Thyroid gland (tissue), 4 donors: ENCODE measurements at regions not wholly inside any gene's neighbourhood (a gene's known extent, or its start where the extent isn't known, plus 50 kb on each side); places are given as distances from the start of the nearest gene placed in this dataset.

ENCODE experiments used
- DNase-seq, 2 donors: peaks; one replicate each; pipeline ENCODE4 v3.0.0-alpha.2; 2019
- H3K27ac ChIP-seq, 3 donors: fragments of 200-600 bp; sonication (generic); 1 replicate in 2 of 3; 2 replicates in 1 of 3; pipeline ENCODE4 v1.5.1; 2016 to 2019; ENCODE audit warnings: mild to moderate bottlenecking in 1 of 3, moderate library complexity in 1 of 3
- H3K27me3 ChIP-seq: fragments of 200-600 bp; sonication (generic); one replicate; pipeline ENCODE4 v1.5.1; 2019
- H3K36me3 ChIP-seq, 2 donors: fragments of 200-600 bp; sonication (generic); one replicate each; pipeline ENCODE4 v1.5.1; 2016 to 2019
- H3K4me1 ChIP-seq, 2 donors: fragments of 200-600 bp; sonication (generic); one replicate each; pipeline ENCODE4 v1.5.1; 2017 to 2019
- H3K4me3 ChIP-seq, 3 donors: fragments of 200-600 bp; sonication (generic); replicated peaks in 1 of 3; 1 replicate in 2 of 3; 2 replicates in 1 of 3; pipeline ENCODE4 v1.5.1; 2016; ENCODE audit warnings: mild to moderate bottlenecking in 1 of 3
- H3K9me3 ChIP-seq: fragments of 200-600 bp; sonication (generic); one replicate; pipeline ENCODE4 v1.5.1; 2017
- POLR2A ChIP-seq, 2 donors: fragments of 450-650 bp; IDR thresholded peaks; one replicate each; pipeline ENCODE4 v1.6.1; 2017; ENCODE audit warnings: antibody characterized with exemption in 2 of 2, mild to moderate bottlenecking in 2 of 2, moderate library complexity in 1 of 2
- WGBS, 2 donors: methylation state at CpG; one replicate each; pipeline ENCODE4 v1.1.5; 2017; 5-methylcytosine and 5-hydroxymethylcytosine counted together
- intact Hi-C: fragments of 100-400 bp; cut with DNase I; formaldehyde crosslinking; loops from one replicate; pipeline ENCODE4 v1.15.1; 2023
- TF ChIP-seq, protein P1 (sequence below), 6 experiments: fragments of 200-600 bp in 3 of 6; fragments of 450-650 bp in 3 of 6; sonication (generic) in 3 of 6; IDR thresholded peaks; one replicate each; pipeline ENCODE4 v1.5.1; 2016 to 2019; ENCODE audit warnings: antibody characterized with exemption in 6 of 6, mild to moderate bottlenecking in 2 of 6, inconsistent platforms in 1 of 6, moderate library complexity in 1 of 6

GRCh38 chr15:81941479-81941878 lies 104.3 kb downstream of the MEX3B start:
- 21 to 50% methylated on average over 4 of the region's 4 CpGs for WGBS, 2 donors
- intact Hi-C loops: no loop called here

GRCh38 chr15:81940467-81941451 lies 105.1 kb downstream of the MEX3B start:
- H3K27ac ChIP-seq: no peak overlapping the region
- DNase-seq: no peak
- no peaks in the 10 kb centered on the region for H3K27me3 ChIP-seq
- H3K4me3 ChIP-seq: no peak overlapping the region
- H3K9me3 ChIP-seq: no peaks in the 10 kb centered on the region
- H3K4me1 ChIP-seq: no peaks in the 10 kb centered on the region
- H3K36me3 ChIP-seq: no peaks in the 10 kb centered on the region
- WGBS, 2 donors: 77 to 91% methylated on average over 1 of the region's 1 CpG
- TF ChIP-seq, protein P1, sequence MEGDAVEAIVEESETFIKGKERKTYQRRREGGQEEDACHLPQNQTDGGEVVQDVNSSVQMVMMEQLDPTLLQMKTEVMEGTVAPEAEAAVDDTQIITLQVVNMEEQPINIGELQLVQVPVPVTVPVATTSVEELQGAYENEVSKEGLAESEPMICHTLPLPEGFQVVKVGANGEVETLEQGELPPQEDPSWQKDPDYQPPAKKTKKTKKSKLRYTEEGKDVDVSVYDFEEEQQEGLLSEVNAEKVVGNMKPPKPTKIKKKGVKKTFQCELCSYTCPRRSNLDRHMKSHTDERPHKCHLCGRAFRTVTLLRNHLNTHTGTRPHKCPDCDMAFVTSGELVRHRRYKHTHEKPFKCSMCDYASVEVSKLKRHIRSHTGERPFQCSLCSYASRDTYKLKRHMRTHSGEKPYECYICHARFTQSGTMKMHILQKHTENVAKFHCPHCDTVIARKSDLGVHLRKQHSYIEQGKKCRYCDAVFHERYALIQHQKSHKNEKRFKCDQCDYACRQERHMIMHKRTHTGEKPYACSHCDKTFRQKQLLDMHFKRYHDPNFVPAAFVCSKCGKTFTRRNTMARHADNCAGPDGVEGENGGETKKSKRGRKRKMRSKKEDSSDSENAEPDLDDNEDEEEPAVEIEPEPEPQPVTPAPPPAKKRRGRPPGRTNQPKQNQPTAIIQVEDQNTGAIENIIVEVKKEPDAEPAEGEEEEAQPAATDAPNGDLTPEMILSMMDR (IDR thresholded peaks at IDR 0.05): no peak
- no peak for TF ChIP-seq POLR2A (IDR thresholded peaks at IDR 0.05)
- intact Hi-C loops: no loop called here

More at GRCh38 chr15:81941479-81941878, 104.3 kb downstream of the MEX3B start:
- no peaks in the 10 kb centered on the region for H3K9me3 ChIP-seq
- no peaks in the 10 kb centered on the region for H3K36me3 ChIP-seq
- H3K27ac ChIP-seq: no peak overlapping the region
- H3K27me3 ChIP-seq: no peaks in the 10 kb centered on the region
- TF ChIP-seq POLR2A (IDR thresholded peaks at IDR 0.05): no peak
- TF ChIP-seq, protein P1 (IDR thresholded peaks at IDR 0.05): no peak
- H3K4me1 ChIP-seq: no peaks in the 10 kb centered on the region
- no peak for DNase-seq
- no peak overlapping the region for H3K4me3 ChIP-seq

GRCh38 chr15:81939604-81940440 lies 106.0 kb downstream of the MEX3B start:
- H3K27me3 ChIP-seq: no peaks in the 10 kb centered on the region
- intact Hi-C loops: no loop called here
- no peak for TF ChIP-seq POLR2A (IDR thresholded peaks at IDR 0.05)
- TF ChIP-seq, protein P1 (IDR thresholded peaks at IDR 0.05): peak in 4 of 6 experiments; percentile 26 to 44 (median 33)
- WGBS, 2 donors: 43 to 44% methylated on average over 5 of the region's 5 CpGs
- no peaks in the 10 kb centered on the region for H3K4me1 ChIP-seq
- DNase-seq: no peak
- H3K4me3 ChIP-seq: no peak overlapping the region
- H3K36me3 ChIP-seq: no peaks in the 10 kb centered on the region
- H3K27ac ChIP-seq: no peak overlapping the region
- no peaks in the 10 kb centered on the region for H3K9me3 ChIP-seq

DNA sequence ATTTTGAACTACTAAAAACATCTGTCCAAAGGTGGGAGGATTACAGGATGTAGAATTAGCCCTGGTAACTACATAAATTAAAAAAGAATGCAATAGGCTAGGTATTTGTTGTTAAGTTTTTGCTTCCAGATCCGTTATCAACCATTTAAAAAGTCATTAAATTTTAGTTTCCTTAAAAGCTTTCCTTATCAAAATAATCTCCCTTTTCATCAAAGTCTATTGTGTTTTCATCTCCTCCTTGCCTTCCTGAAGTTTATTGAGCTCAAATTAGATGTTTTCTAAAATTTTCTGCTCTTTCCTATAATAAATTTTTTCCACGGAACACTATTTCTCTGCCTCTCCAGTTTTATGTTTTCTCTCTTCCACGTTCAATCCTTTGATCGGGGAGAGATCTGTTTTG lies 108.6 kb downstream of the MEX3B start:
- DNase-seq: no peak
- H3K27me3 ChIP-seq: no peaks in the 10 kb centered on the region
- no peaks in the 10 kb centered on the region for H3K4me1 ChIP-seq
- no peaks in the 10 kb centered on the region for H3K9me3 ChIP-seq
- no peaks in the 10 kb centered on the region for H3K36me3 ChIP-seq
- 68 to 77% methylated on average over 4 of the region's 4 CpGs for WGBS, 2 donors
- H3K4me3 ChIP-seq: no peak overlapping the region
- TF ChIP-seq, protein P1 (IDR thresholded peaks at IDR 0.05): no peak
- no peak for TF ChIP-seq POLR2A (IDR thresholded peaks at IDR 0.05)
- intact Hi-C loops: no loop called here
- no peak overlapping the region for H3K27ac ChIP-seq
